ENCODE measurements at regions not wholly inside any gene's neighbourhood (a gene's known extent, or its start where the extent isn't known, plus 50 kb on each side); places are given as distances from the start of the nearest gene placed in this dataset.

DNA sequence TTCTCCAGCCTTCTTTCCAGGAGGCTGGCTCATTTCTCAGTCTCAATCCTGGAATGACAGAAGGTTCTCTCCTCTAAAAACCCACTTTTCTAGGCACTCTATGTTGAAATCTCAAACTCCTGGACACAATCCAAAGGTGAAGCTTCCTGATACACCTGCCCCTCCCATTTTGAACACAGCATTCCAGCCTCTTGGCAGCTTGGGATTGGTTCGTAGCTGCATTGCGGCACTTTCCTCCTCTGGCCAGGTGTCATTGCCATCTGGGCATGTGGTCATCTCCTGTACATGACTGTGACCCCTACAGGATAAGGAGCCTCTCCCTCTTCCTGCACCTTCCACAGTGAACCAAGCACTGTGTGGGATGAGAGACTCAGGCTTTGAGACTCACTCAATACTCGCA is 230.2 kb upstream of the B3GAT1 start (continued):
- TF ChIP-seq KAT7 (CRISPR knock-in tag; IDR thresholded peaks at IDR 0.05; ENCODE audit: borderline replicate concordance) (no peak), FOXJ3 (CRISPR knock-in tag; IDR thresholded peaks at IDR 0.05; ENCODE audit: borderline replicate concordance) (no peak)
- TF ChIP-seq, protein P1, sequence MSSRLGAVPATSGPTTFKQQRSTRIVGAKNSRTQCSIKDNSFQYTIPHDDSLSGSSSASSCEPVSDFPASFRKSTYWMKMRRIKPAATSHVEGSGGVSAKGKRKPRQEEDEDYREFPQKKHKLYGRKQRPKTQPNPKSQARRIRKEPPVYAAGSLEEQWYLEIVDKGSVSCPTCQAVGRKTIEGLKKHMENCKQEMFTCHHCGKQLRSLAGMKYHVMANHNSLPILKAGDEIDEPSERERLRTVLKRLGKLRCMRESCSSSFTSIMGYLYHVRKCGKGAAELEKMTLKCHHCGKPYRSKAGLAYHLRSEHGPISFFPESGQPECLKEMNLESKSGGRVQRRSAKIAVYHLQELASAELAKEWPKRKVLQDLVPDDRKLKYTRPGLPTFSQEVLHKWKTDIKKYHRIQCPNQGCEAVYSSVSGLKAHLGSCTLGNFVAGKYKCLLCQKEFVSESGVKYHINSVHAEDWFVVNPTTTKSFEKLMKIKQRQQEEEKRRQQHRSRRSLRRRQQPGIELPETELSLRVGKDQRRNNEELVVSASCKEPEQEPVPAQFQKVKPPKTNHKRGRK (CRISPR knock-in tag; IDR thresholded peaks at IDR 0.05; ENCODE audit: borderline replicate concordance): no peak

DNA sequence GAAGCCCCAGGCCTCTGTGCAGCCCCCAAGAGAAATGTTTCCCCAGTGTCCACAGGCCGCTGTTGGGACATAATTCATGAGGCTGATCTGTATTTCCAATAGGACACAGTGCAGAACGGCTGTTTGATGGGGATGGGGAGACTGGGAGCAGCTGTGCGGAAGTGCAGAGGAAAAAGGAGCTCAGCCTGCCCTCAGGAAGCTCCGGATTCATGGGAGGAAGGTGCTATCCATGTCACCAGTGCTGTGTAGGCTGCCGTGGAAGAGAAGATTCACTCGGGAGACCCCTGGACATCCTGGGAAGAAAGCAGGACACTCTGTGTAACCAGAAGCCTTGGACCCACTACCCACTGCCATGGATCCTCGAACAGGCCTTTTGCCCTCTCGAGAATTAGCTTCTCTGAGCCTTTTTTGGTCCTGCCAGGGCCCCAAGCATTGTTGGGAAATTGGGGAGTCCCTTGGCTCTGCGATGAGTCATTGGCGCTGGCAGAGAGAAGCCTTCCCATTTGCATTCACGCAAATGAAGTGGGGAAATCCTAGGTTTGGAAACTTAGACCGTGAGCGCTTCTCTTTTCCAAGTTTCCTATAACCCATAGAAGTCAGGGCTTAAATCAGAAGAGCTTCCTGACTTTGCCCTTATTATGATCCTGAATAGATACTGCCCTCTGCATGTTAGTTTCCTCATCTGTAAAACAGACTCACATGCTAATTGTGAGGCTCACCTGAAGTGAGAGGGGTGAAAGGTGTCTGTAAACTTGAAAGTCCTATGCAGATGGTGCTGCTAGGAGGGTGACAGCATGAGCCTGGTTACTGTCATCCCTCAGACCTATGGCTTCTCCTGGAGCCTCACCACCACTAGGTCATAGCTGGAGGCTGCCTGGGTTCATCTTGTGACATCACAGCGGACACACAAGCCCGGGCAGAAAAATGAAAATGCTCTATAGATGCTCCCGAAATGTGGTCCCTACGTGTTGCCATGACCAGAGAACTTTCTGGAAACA is 229.2 kb upstream of the B3GAT1 start:
- ATAC-seq (no peak), DNase-seq (ENCODE audit: low spot score) (no peak)
- Mint-ChIP-seq H3K27me3 (ENCODE audit: low read depth) (peaks cover 14% of the 10 kb centered on the region), H3K4me3 (no peak overlapping the region), H3K36me3 (no peaks in the 10 kb centered on the region), H3K9me3 (no peaks in the 10 kb centered on the region), H3K27ac (no peak overlapping the region), H3K4me1 (peaks cover 24% of the 10 kb centered on the region)
- TF ChIP-seq, protein P2, sequence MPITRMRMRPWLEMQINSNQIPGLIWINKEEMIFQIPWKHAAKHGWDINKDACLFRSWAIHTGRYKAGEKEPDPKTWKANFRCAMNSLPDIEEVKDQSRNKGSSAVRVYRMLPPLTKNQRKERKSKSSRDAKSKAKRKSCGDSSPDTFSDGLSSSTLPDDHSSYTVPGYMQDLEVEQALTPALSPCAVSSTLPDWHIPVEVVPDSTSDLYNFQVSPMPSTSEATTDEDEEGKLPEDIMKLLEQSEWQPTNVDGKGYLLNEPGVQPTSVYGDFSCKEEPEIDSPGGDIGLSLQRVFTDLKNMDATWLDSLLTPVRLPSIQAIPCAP (CRISPR knock-in tag; IDR thresholded peaks at IDR 0.05): no peak
- TF ChIP-seq SMAD3 (CRISPR knock-in tag; IDR thresholded peaks at IDR 0.05; ENCODE audit: borderline replicate concordance): no peak
- ChIA-PET CTCF (no interaction called here), POLR2A (no interaction called here)

GRCh38 chr11:134640536-134640935 is 228.5 kb upstream of the B3GAT1 start:
- Mint-ChIP-seq H3K27me3 (ENCODE audit: low read depth) (peaks cover 14% of the 10 kb centered on the region), H3K9me3 (no peaks in the 10 kb centered on the region), H3K4me3 (no peak overlapping the region), H3K36me3 (no peaks in the 10 kb centered on the region), H3K4me1 (peaks cover 24% of the 10 kb centered on the region), H3K27ac (no peak overlapping the region)
- ATAC-seq (no peak), DNase-seq (ENCODE audit: low spot score) (no peak)
- CTCF ChIA-PET: no interaction called here
- TF ChIP-seq ATF3 (CRISPR knock-in tag; conservative IDR thresholded peaks at IDR 0.05) (no peak), OVOL2 (CRISPR knock-in tag; IDR thresholded peaks at IDR 0.05; ENCODE audit: borderline replicate concordance) (no peak), ZNF138 (CRISPR knock-in tag; conservative IDR thresholded peaks at IDR 0.05) (no peak)
- POLR2A ChIA-PET: no interaction called here

DNA sequence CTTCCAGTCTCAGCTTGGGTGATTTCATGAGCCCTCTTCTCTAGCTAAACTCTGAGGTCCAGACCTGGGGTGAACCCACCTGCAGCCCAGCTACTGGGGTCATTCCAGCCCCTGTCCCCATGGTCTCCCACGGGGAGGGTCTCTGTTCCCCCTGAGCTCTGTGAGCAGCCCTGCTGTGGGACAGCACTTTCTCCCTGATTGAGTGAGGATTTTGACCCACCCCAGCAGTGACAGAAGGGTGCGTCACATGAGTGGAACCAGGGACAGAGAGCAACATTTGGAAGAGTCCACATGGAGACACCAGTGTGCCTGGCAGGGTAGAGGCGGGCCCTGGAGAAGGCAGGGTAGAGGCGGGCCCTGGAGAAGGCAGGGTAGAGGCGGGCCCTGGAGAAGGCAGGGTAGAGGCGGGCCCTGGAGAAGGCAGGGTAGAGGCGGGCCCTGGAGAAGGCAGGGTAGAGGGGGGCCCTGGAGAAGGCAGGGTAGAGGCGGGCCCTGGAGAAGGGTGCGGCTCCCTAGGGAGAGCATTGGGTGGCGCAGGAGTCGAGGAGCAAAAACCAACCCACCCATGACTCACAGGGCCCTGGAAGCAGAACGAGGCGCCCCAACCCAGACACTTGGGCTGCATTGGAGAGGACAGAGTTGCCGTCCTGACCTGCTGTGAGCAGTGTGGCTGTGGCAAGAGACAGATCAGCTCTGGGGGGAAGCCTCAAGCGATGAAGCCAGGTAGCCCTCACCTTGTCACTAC is 227.7 kb upstream of the B3GAT1 start:
- DNase-seq (ENCODE audit: low spot score): no peak
- no peak for ATAC-seq
- Mint-ChIP-seq H3K27me3 (ENCODE audit: low read depth) (peaks cover 14% of the 10 kb centered on the region), H3K9me3 (no peaks in the 10 kb centered on the region), H3K4me3 (no peak overlapping the region), H3K36me3 (no peaks in the 10 kb centered on the region), H3K27ac (no peak overlapping the region), H3K4me1 (peaks cover 23% of the 10 kb centered on the region)
- TF ChIP-seq SMAD4 (CRISPR knock-in tag; IDR thresholded peaks at IDR 0.05) (no peak), ZNF263 (CRISPR knock-in tag; IDR thresholded peaks at IDR 0.05; ENCODE audit: low read depth) (no peak), NR2C2 (CRISPR knock-in tag; IDR thresholded peaks at IDR 0.05) (no peak), ZNF317 (CRISPR knock-in tag; IDR thresholded peaks at IDR 0.05; ENCODE audit: borderline replicate concordance, low read depth) (no peak), GRHL2 (CRISPR knock-in tag; IDR thresholded peaks at IDR 0.05; ENCODE audit: insufficient replicate concordance, severe bottlenecking) (no peak), RELA (CRISPR knock-in tag; IDR thresholded peaks at IDR 0.05; ENCODE audit: borderline replicate concordance) (no peak), FOXK1 (CRISPR knock-in tag; IDR thresholded peaks at IDR 0.05) (no peak), HMGA2 (CRISPR knock-in tag; IDR thresholded peaks at IDR 0.05) (no peak), PRDM15 (CRISPR knock-in tag; IDR thresholded peaks at IDR 0.05) (no peak), ZSCAN18 (CRISPR knock-in tag; IDR thresholded peaks at IDR 0.05) (no peak)
- ChIA-PET POLR2A (no interaction called here), CTCF (no interaction called here)

Data from WTC11 (cell line).